Activated CD8-positive, alpha-beta T cell treated with anti-CD3 and anti-CD28 coated beads for 36 hours (primary cell): ENCODE measurements at regions not wholly inside any gene's neighbourhood (a gene's known extent, or its start where the extent isn't known, plus 50 kb on each side); places are given as distances from the start of the nearest gene placed in this dataset.

Source experiments
- ATAC-seq: fragments of 200-7000 bp; cut with Tn5 transposase; one replicate; pipeline ENCODE4 v1.10.0; 2021; ENCODE audit warnings: mild to moderate bottlenecking, moderate library complexity
- CTCF ChIA-PET: fragments of 350-600 bp; sonication (Branson Sonifier 250); formaldehyde crosslinking; loops from one replicate; lab custom pipeline; 2021; ENCODE audit warnings: antibody characterized with exemption; lab: Charles Lee
- POLR2A ChIA-PET: fragments of 350-600 bp; sonication (Branson Sonifier 250); formaldehyde crosslinking; loops from one replicate; lab custom pipeline; 2021; ENCODE audit warnings: antibody characterized with exemption; lab: Charles Lee
- DNase-seq: peaks from one replicate; pipeline ENCODE4 v3.0.0-alpha.2; 2020
- H3K27ac Mint-ChIP-seq: one replicate; pipeline ENCODE4 v1.8.0; 2021; ENCODE audit warnings: mild to moderate bottlenecking, mixed read lengths
- H3K27me3 Mint-ChIP-seq: one replicate; pipeline ENCODE4 v1.8.0; 2021; ENCODE audit warnings: mixed read lengths
- H3K36me3 Mint-ChIP-seq: one replicate; pipeline ENCODE4 v1.8.0; 2021; ENCODE audit warnings: low read depth, mixed read lengths
- H3K4me1 Mint-ChIP-seq: one replicate; pipeline ENCODE4 v1.8.0; 2021; ENCODE audit warnings: low read depth, mixed read lengths
- H3K4me3 Mint-ChIP-seq: one replicate; pipeline ENCODE4 v1.8.0; 2021; ENCODE audit warnings: mild to moderate bottlenecking, moderate library complexity, mixed read lengths
- H3K9me3 Mint-ChIP-seq: one replicate; pipeline ENCODE4 v1.8.0; 2021; ENCODE audit warnings: mixed read lengths
- CTCF ChIP-seq: fragments of 200-600 bp; IDR thresholded peaks from one replicate; pipeline ENCODE4 v1.8.0; 2022; ENCODE audit warnings: antibody characterized with exemption, mild to moderate bottlenecking
- intact Hi-C: fragments of 100-400 bp; cut with micrococcal nuclease; formaldehyde crosslinking; loops from one replicate; pipeline ENCODE4 v1.10.0; 2022

GRCh38 chr2:160940699-160941098, 219.5 kb upstream of the TANK start:
- H3K4me3 Mint-ChIP-seq, result no peak overlapping the region
- ATAC-seq, result peak; percentile 42
- POLR2A ChIA-PET, result no interaction called here

GRCh38 chr2:160941290-160941846, 218.9 kb upstream of the TANK start:
- H3K4me1 Mint-ChIP-seq, result peaks cover 8% of the 10 kb centered on the region
- no peaks in the 10 kb centered on the region for H3K36me3 Mint-ChIP-seq
- no peaks in the 10 kb centered on the region for H3K9me3 Mint-ChIP-seq
- H3K4me3 Mint-ChIP-seq, result no peak overlapping the region
- CTCF ChIA-PET, result interaction anchor here (0.6 kb wide), 1 partner anchor 29 kb away, joined by 3 read pairs; no protein-coding TSS in a partner anchor
- no peak overlapping the region for H3K27ac Mint-ChIP-seq
- POLR2A ChIA-PET, result no interaction called here
- no peak for ATAC-seq
- no peak for DNase-seq
- no peaks in the 10 kb centered on the region for H3K27me3 Mint-ChIP-seq
- TF ChIP-seq CTCF, result no peak
- intact Hi-C loops, result no loop called here

More at GRCh38 chr2:160940699-160941098, 219.5 kb upstream of the TANK start:
- Mint-ChIP-seq H3K27ac (no peak overlapping the region), H3K36me3 (no peaks in the 10 kb centered on the region), H3K27me3 (no peaks in the 10 kb centered on the region), H3K4me1 (peaks cover 8% of the 10 kb centered on the region), H3K9me3 (no peaks in the 10 kb centered on the region)
- no peak for TF ChIP-seq CTCF
- peak; percentile 2 for DNase-seq
- CTCF ChIA-PET, result interaction anchor here (0.6 kb wide), 1 partner anchor 14 kb away, joined by 3 read pairs; no protein-coding TSS in a partner anchor
- intact Hi-C loops, result no loop called here

- ChIA-PET POLR2A (no interaction called here), CTCF (no interaction called here)
- H3K9me3 Mint-ChIP-seq, result no peaks in the 10 kb centered on the region
- no peaks in the 10 kb centered on the region for H3K27me3 Mint-ChIP-seq
- DNase-seq (no peak), ATAC-seq (no peak)
- peaks cover 8% of the 10 kb centered on the region for H3K4me1 Mint-ChIP-seq
- TF ChIP-seq CTCF, result no peak
- H3K36me3 Mint-ChIP-seq, result no peaks in the 10 kb centered on the region
- intact Hi-C loops, result no loop called here
- H3K27ac Mint-ChIP-seq, result no peak overlapping the region
- no peak overlapping the region for H3K4me3 Mint-ChIP-seq
These were observed 217.6 kb upstream of the TANK start for GRCh38 chr2:160942476-160943142.

- DNase-seq (no peak), ATAC-seq (no peak)
- ChIA-PET CTCF (interaction anchor here (0.9 kb wide), 1 partner anchor 619 kb away, joined by 3 read pairs; no protein-coding TSS in a partner anchor), POLR2A (no interaction called here)
- Mint-ChIP-seq H3K27me3 (no peaks in the 10 kb centered on the region), H3K9me3 (no peaks in the 10 kb centered on the region), H3K36me3 (no peaks in the 10 kb centered on the region), H3K4me3 (no peak overlapping the region), H3K4me1 (peaks cover 8% of the 10 kb centered on the region), H3K27ac (no peak overlapping the region)
- intact Hi-C loops, result no loop called here
- TF ChIP-seq CTCF, result no peak
These were observed 216.8 kb upstream of the TANK start for GRCh38 chr2:160943414-160943813.
